AG04450 (cell line): ENCODE measurements at regions not wholly inside any gene's neighbourhood (a gene's known extent, or its start where the extent isn't known, plus 50 kb on each side); places are given as distances from the start of the nearest gene placed in this dataset.
"Not testable (repeated sequence)": the region's sequence is repeated elsewhere in the genome, so short reads cannot be mapped to it uniquely, and the experiment has no call there.

Experiments used
- CTCF ChIA-PET: fragments of 300-600, 350-600 bp; formaldehyde crosslinking; extraction: SDS; loops from one replicate; lab custom pipeline; 2022; ENCODE audit warnings: antibody characterized with exemption, inconsistent platforms; lab: Charles Lee
- POLR2A ChIA-PET: fragments of 350-600 bp; formaldehyde crosslinking; extraction: SDS; loops from one replicate; lab custom pipeline; 2021; ENCODE audit warnings: antibody characterized with exemption, inconsistent platforms; lab: Yijun Ruan, JAX
- DNase-seq: peaks from one replicate; pipeline ENCODE4 v3.0.0-alpha.2; 2011; ENCODE audit warnings: low read depth, low spot score
- H3K27ac ChIP-seq: one replicate; pipeline ENCODE4 v1.5.1; 2012; ENCODE audit warnings: low read depth, low read length, control low read depth
- H3K27me3 ChIP-seq: one replicate; pipeline ENCODE4 v1.6.0; 2012; ENCODE audit warnings: low read length; ENCODE audit not compliant: control insufficient read depth, insufficient read depth
- H3K4me3 ChIP-seq: 2 replicates; pipeline ENCODE4 v1.5.1; 2011; ENCODE audit warnings: mild to moderate bottlenecking, low read depth, low read length, control low read depth
- H3K9me3 ChIP-seq: 2 replicates; pipeline ENCODE4 v1.5.1; 2012; ENCODE audit warnings: low read length; ENCODE audit not compliant: control insufficient read depth, insufficient read depth
- TF ChIP-seq, protein P1 (sequence below): IDR thresholded peaks from 2 replicates; pipeline ENCODE4 v1.5.1; 2011; ENCODE audit warnings: low read depth, low read length, control low read depth, inconsistent platforms

DNA sequence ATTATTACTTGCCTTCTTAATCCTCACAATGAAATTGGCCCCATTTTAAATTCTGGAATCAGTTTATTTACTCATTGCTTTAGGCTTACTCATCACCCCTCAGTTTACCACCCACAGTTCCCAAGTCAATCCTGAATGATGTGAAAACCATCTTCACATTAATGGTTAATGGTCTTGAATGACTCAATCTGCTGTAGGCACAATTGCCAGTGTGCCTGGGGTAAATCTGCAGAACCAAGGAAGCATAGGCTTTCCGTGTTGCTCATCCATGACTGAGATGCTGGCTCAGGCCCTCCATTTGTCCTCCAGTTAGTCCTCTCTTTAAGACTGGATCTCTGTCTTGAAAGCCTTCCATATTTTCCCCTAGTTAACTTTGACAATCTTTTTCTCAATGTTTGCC, 164.5 kb downstream of the PMAIP1 start:
- Histone ChIP-seq H3K27ac (no peak overlapping the region), H3K9me3 (no peaks in the 10 kb centered on the region), H3K4me3 (no peak overlapping the region), H3K27me3 (no peaks in the 10 kb centered on the region)
- ChIA-PET CTCF (no interaction called here), POLR2A (no interaction called here)
- no peak for DNase-seq
- TF ChIP-seq, protein P1, sequence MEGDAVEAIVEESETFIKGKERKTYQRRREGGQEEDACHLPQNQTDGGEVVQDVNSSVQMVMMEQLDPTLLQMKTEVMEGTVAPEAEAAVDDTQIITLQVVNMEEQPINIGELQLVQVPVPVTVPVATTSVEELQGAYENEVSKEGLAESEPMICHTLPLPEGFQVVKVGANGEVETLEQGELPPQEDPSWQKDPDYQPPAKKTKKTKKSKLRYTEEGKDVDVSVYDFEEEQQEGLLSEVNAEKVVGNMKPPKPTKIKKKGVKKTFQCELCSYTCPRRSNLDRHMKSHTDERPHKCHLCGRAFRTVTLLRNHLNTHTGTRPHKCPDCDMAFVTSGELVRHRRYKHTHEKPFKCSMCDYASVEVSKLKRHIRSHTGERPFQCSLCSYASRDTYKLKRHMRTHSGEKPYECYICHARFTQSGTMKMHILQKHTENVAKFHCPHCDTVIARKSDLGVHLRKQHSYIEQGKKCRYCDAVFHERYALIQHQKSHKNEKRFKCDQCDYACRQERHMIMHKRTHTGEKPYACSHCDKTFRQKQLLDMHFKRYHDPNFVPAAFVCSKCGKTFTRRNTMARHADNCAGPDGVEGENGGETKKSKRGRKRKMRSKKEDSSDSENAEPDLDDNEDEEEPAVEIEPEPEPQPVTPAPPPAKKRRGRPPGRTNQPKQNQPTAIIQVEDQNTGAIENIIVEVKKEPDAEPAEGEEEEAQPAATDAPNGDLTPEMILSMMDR: no peak

DNA sequence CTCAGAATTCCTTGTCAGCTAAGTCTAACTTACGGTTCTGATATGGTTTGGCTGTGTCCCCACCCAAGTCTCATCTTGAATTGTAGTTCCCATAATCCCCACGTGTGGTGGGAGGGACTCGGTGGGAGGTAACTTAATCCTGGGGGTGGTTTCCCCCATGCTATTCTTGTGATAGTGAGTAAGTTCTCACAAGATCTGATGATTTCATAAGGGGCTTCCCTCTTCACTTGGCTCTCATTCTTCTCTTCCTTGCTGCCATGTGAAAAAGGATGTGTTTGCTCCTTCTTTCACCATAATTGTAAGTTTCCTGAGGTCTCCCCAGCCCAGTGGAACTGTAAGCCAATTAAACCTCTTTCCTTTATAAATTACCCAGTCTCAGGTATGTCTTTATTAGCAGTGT, 163.0 kb downstream of the PMAIP1 start:
- CTCF ChIA-PET, POLR2A ChIA-PET, H3K4me3 ChIP-seq, H3K27ac ChIP-seq, H3K27me3 ChIP-seq, H3K9me3 ChIP-seq, DNase-seq: not testable (repeated sequence)

DNA sequence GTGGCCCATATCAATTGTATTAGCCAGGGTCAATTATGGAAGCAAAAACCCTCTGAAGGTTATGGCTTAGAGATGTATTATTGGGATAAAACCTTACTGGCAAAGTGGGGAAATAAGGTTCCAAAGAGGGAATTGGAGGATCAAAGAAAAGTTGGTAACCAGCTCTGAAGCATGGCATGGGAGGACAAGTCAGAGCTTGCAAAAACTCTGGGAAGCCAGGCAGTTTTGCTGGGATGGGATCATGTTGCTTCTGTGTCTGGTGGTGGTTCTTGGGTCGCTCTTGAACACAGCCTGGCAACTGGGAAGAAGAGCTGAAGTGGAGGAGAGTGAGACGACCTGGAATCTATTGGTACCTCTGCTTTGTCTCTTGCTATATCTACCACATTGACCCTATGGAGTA, 162.6 kb downstream of the PMAIP1 start:
- Histone ChIP-seq H3K27ac (no peak overlapping the region), H3K9me3 (no peaks in the 10 kb centered on the region), H3K27me3 (no peaks in the 10 kb centered on the region), H3K4me3 (no peak overlapping the region)
- POLR2A ChIA-PET: no interaction called here
- TF ChIP-seq, protein P1: no peak
- DNase-seq: no peak
- CTCF ChIA-PET: no interaction called here

DNA sequence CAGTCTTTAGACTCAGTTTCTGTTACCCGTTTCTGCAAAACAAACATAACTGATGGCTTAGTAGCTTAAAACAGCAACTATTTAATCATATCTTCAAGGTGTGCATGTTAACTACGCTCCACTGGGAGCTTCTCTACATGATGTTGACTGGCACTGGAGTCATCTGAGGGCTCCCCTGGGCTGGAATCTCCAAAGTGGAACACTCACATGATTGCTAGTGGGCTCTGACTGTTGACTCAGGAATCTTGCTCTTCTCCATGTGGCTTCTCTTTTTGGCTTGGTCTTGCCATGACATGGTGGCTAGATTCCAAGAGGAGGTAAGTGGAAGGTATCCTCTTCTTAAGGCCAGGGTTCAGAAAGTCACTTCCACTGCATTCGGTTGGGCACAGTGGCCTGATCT, 160.8 kb downstream of the PMAIP1 start:
- no peak for DNase-seq
- H3K9me3 ChIP-seq: no peaks in the 10 kb centered on the region
- TF ChIP-seq, protein P1: no peak
- ChIA-PET POLR2A (interaction anchor here (0.5 kb wide), 1 partner anchor 42 kb away, joined by 3 read pairs; no protein-coding TSS in a partner anchor), CTCF (interaction anchor here (0.6 kb wide), 1 partner anchor 65 kb away, joined by 3 read pairs; no protein-coding TSS in a partner anchor)
- no peaks in the 10 kb centered on the region for H3K27me3 ChIP-seq
- H3K27ac ChIP-seq: no peak overlapping the region
- H3K4me3 ChIP-seq: no peak overlapping the region

DNA sequence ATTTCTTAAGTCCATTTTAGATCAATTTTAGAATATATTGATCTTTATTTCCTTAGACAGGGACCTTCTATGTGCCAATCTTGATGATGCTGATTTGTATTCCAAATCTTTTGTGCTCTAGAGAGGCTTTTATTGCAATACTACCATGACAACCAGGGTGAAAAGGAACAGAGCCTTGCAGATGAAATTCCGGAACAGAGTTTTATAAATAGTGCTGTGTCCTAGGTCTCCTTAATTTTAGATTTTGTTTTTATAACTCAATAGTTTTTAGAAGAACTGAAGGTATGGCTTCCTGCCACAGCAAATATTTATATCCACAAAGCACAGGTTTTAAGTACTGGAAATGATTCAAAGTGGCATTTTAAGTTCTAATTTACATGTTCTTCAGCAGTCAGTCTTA, 160.2 kb downstream of the PMAIP1 start:
- CTCF ChIA-PET: no interaction called here
- TF ChIP-seq, protein P1: no peak

DNA sequence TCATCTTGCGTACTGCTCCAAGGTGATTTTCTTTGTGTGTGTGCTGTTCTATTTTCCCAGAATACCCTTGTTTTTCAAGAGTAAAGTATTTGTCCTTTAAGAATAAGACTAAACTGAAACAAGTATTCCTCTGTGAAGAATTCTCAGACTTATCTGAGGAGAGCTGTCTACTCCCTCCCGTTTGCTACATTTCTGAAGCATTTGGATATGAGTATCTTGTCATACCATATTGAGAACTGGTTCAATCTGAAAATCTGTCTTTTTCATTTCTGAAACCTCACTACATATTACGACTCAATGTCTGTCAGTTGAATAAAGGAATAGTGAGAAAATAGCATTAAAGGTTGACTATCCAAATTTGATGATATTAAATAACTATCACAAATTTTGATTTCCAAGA, 159.4 kb downstream of the PMAIP1 start:
- CTCF ChIA-PET: no interaction called here
- DNase-seq: no peak
- TF ChIP-seq, protein P1: no peak
- H3K9me3 ChIP-seq: no peaks in the 10 kb centered on the region
- no peak overlapping the region for H3K27ac ChIP-seq
- H3K27me3 ChIP-seq: no peaks in the 10 kb centered on the region
- POLR2A ChIA-PET: no interaction called here
- no peak overlapping the region for H3K4me3 ChIP-seq

More for the DNA sequence above, 160.2 kb downstream of the PMAIP1 start:
- no peak overlapping the region for H3K4me3 ChIP-seq
- H3K9me3 ChIP-seq: no peaks in the 10 kb centered on the region
- H3K27me3 ChIP-seq: no peaks in the 10 kb centered on the region
- H3K27ac ChIP-seq: no peak overlapping the region
- no peak for DNase-seq
- POLR2A ChIA-PET: no interaction called here
